Endothelial cell of umbilical vein (primary cell): ENCODE measurements at regions not wholly inside any gene's neighbourhood (a gene's known extent, or its start where the extent isn't known, plus 50 kb on each side); places are given as distances from the start of the nearest gene placed in this dataset.

Experiments used
- BruUV-seq: library from RNA; stranded (reverse); fragments of 400-500 nt; replicated peaks from 2 replicates; lab custom pipeline; 2021; lab: Mats Ljungman, UMichigan
- CTCF ChIA-PET: fragments of 300-600, 350-600 bp; sonication (Branson Sonifier 250); formaldehyde crosslinking; loops from one replicate; lab custom pipeline; 2021; ENCODE audit warnings: antibody characterized with exemption, inconsistent platforms; lab: Charles Lee
- POLR2A ChIA-PET: fragments of 300-600, 350-600 bp; sonication (Branson Sonifier 250); formaldehyde crosslinking; loops from one replicate; lab custom pipeline; 2021; ENCODE audit warnings: antibody characterized with exemption, inconsistent platforms; lab: Charles Lee
- DNase-seq: peaks from one replicate; pipeline ENCODE4 v3.0.0-alpha.2; 2011; ENCODE audit warnings: low read depth, low spot score
- FAIRE-seq: peaks from 2 replicates; lab custom pipeline; 2011; peaks lifted over from hg19 to GRCh38; lab: Jason Lieb, UNC
- H2AFZ ChIP-seq: 2 replicates; pipeline ENCODE4 v1.6.0; 2012; ENCODE audit warnings: low read depth, low read length, control low read depth, inconsistent platforms
- H3K27ac ChIP-seq: 2 replicates; pipeline ENCODE4 v1.5.1; 2011; ENCODE audit warnings: low read depth, mild to moderate bottlenecking, control low read depth, low read length, moderate library complexity; ENCODE audit not compliant: insufficient read depth
- H3K27me3 ChIP-seq, 2 experiments: 2 replicates each; pipeline versions ENCODE4 v1.6.0 to v1.6.1; 2011; ENCODE audit warnings: low read length in 2 of 2, mixed read lengths in 1 of 2; ENCODE audit not compliant: control insufficient read depth in 2 of 2, insufficient read depth in 2 of 2
- H3K36me3 ChIP-seq, 2 experiments: 2 replicates in 1 of 2; 3 replicates in 1 of 2; pipeline ENCODE4 v1.5.1; 2011; ENCODE audit warnings: low read length in 2 of 2, mild to moderate bottlenecking in 1 of 2, moderate library complexity in 1 of 2; ENCODE audit not compliant: control insufficient read depth in 2 of 2, insufficient read depth in 2 of 2; ENCODE audit errors: extremely low read depth in 1 of 2
- H3K4me1 ChIP-seq: 3 replicates; pipeline ENCODE4 v1.5.1; 2011; ENCODE audit warnings: mild to moderate bottlenecking, low read length; ENCODE audit not compliant: control insufficient read depth, insufficient read depth; ENCODE audit errors: extremely low read depth
- H3K4me2 ChIP-seq: 2 replicates; pipeline ENCODE4 v1.6.1; 2011; ENCODE audit warnings: low read length, control low read depth, mixed read lengths; ENCODE audit not compliant: insufficient read depth
- H3K4me3 ChIP-seq, 3 experiments: fragments of 200-600 bp in 1 of 3; sonication (generic), shearing (Covaris generic) in 1 of 3; replicated peaks in 1 of 3; 2 replicates each; pipeline ENCODE4 v1.5.1; 2011 to 2016; ENCODE audit warnings: control low read depth in 3 of 3, low read length in 3 of 3, mild to moderate bottlenecking in 2 of 3, inconsistent platforms in 1 of 3, low read depth in 1 of 3, moderate library complexity in 1 of 3; ENCODE audit not compliant: insufficient read depth in 1 of 3
- H3K79me2 ChIP-seq: 2 replicates; pipeline ENCODE4 v1.6.0; 2012; ENCODE audit warnings: low read length, inconsistent platforms; ENCODE audit not compliant: control insufficient read depth, insufficient read depth
- H3K9ac ChIP-seq: replicated peaks from 2 replicates; pipeline ENCODE3; 2011; ENCODE audit warnings: low read length, control low read depth; ENCODE audit not compliant: insufficient read depth; ENCODE audit errors: extremely low read depth
- H3K9me1 ChIP-seq: replicated peaks from 3 replicates; pipeline ENCODE4 v1.6.0; 2011; ENCODE audit warnings: mild to moderate bottlenecking, low read length; ENCODE audit not compliant: control insufficient read depth, insufficient read depth; ENCODE audit errors: extremely low read depth
- H3K9me3 ChIP-seq: replicated peaks from 2 replicates; pipeline ENCODE4 v1.5.1; 2012; ENCODE audit warnings: low read length, inconsistent platforms; ENCODE audit not compliant: control insufficient read depth, insufficient read depth
- H4K20me1 ChIP-seq: replicated peaks from 2 replicates; pipeline ENCODE3; 2011; ENCODE audit warnings: mild to moderate bottlenecking, low read length; ENCODE audit not compliant: control insufficient read depth, insufficient read depth; ENCODE audit errors: extremely low read depth
- EZH2 ChIP-seq: IDR thresholded peaks from 2 replicates; pipeline ENCODE4 v1.6.1; 2012; ENCODE audit warnings: borderline replicate concordance, low read depth, mild to moderate bottlenecking, moderate library complexity, low read length, inconsistent platforms; ENCODE audit not compliant: severe bottlenecking
- FOS ChIP-seq: IDR thresholded peaks from 2 replicates; pipeline ENCODE4 v1.6.1; 2011; ENCODE audit warnings: mild to moderate bottlenecking, low read length, moderate library complexity, borderline replicate concordance; ENCODE audit not compliant: insufficient read depth
- GATA2 ChIP-seq: IDR thresholded peaks from 2 replicates; pipeline ENCODE4 v1.7.0; 2011; ENCODE audit warnings: low read depth, mild to moderate bottlenecking, moderate library complexity, mixed read lengths, low read length; ENCODE audit not compliant: insufficient read length, insufficient read depth
- JUN ChIP-seq: IDR thresholded peaks from 2 replicates; pipeline ENCODE4 v1.6.1; 2011; ENCODE audit warnings: borderline replicate concordance, low read depth; ENCODE audit not compliant: insufficient read length, insufficient read depth
- MYC ChIP-seq: IDR thresholded peaks from one replicate; pipeline ENCODE4 v1.6.1; 2011; ENCODE audit warnings: mild to moderate bottlenecking, low read depth, low read length
- POLR2A ChIP-seq: IDR thresholded peaks from 2 replicates; pipeline ENCODE4 v1.6.1; 2012; ENCODE audit warnings: low read depth, mild to moderate bottlenecking, control low read depth, low read length
- POLR2AphosphoS5 ChIP-seq: IDR thresholded peaks from 2 replicates; pipeline ENCODE4 v1.6.1; 2012; ENCODE audit warnings: low read depth, mild to moderate bottlenecking, control low read depth, low read length, moderate library complexity; ENCODE audit not compliant: insufficient read depth
- dilution Hi-C: fragments of 300-500 bp; cut with MboI; formaldehyde crosslinking; loops from one replicate; pipeline ENCODE4 v1.15.0; 2019; ENCODE audit warnings: low sequenced_read_pairs; ENCODE audit not compliant: extremely low pct_ligation_motif_present
- intact Hi-C: fragments of 100-400 bp; cut with micrococcal nuclease; formaldehyde crosslinking; loops from one replicate; pipeline ENCODE4 v1.10.0; 2022
- TF ChIP-seq, protein P1 (sequence below): IDR thresholded peaks from 2 replicates; pipeline ENCODE4 v1.6.1; 2011; ENCODE audit not compliant: insufficient read depth, insufficient read length
- TF ChIP-seq, protein P2 (sequence below), 2 donors: IDR thresholded peaks; 1 replicate in 1 of 2; 2 replicates in 1 of 2; pipeline ENCODE4 v1.5.1; 2011; ENCODE audit warnings: low read length in 2 of 2, mild to moderate bottlenecking in 2 of 2, moderate library complexity in 2 of 2, control low read depth in 1 of 2, inconsistent platforms in 1 of 2, low read depth in 1 of 2; ENCODE audit not compliant: insufficient read depth in 1 of 2; ENCODE audit errors: extremely low read depth in 1 of 2

GRCh38 chr12:19615384-19615725, 176.1 kb downstream of the AEBP2 start:
- DNase-seq (no peak), FAIRE-seq (no peak)
- no peak overlapping the region for H3K4me3 ChIP-seq
- H3K27me3 ChIP-seq, result no peaks in the 10 kb centered on the region
- no peaks in the 10 kb centered on the region for H4K20me1 ChIP-seq
- H2AFZ ChIP-seq, result no peak overlapping the region
- H3K9me1 ChIP-seq, result no peaks in the 10 kb centered on the region
- no peak overlapping the region for H3K27ac ChIP-seq
- BruUV-seq, result no TSS peak
- TF ChIP-seq POLR2A (no peak), FOS (no peak), EZH2 (no peak), MYC (no peak), JUN (no peak), GATA2 (no peak), POLR2AphosphoS5 (no peak)
- TF ChIP-seq, protein P1, sequence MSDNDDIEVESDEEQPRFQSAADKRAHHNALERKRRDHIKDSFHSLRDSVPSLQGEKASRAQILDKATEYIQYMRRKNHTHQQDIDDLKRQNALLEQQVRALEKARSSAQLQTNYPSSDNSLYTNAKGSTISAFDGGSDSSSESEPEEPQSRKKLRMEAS, result no peak
- TF ChIP-seq, protein P2, sequence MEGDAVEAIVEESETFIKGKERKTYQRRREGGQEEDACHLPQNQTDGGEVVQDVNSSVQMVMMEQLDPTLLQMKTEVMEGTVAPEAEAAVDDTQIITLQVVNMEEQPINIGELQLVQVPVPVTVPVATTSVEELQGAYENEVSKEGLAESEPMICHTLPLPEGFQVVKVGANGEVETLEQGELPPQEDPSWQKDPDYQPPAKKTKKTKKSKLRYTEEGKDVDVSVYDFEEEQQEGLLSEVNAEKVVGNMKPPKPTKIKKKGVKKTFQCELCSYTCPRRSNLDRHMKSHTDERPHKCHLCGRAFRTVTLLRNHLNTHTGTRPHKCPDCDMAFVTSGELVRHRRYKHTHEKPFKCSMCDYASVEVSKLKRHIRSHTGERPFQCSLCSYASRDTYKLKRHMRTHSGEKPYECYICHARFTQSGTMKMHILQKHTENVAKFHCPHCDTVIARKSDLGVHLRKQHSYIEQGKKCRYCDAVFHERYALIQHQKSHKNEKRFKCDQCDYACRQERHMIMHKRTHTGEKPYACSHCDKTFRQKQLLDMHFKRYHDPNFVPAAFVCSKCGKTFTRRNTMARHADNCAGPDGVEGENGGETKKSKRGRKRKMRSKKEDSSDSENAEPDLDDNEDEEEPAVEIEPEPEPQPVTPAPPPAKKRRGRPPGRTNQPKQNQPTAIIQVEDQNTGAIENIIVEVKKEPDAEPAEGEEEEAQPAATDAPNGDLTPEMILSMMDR (IDR thresholded peaks at IDR 0.05; ENCODE audit: extremely low read depth in 1 of 2, insufficient read depth in 1 of 2, low read depth in 1 of 2, low read length in 2 of 2), result no peak
- no peaks in the 10 kb centered on the region for H3K9me3 ChIP-seq
- H3K4me2 ChIP-seq, result no peak overlapping the region
- intact Hi-C loops, result no loop called here
- H3K4me1 ChIP-seq, result peaks cover 6% of the 10 kb centered on the region
- no peak overlapping the region for H3K9ac ChIP-seq
- POLR2A ChIA-PET, result no interaction called here
- CTCF ChIA-PET, result interaction anchor here (1.1 to 2.3 kb wide), 3 partner anchors 18 to 108 kb away, joined by 3 to 6 read pairs (median 3); no protein-coding TSS in a partner anchor
- H3K36me3 ChIP-seq, result no peaks in the 10 kb centered on the region
- dilution Hi-C loops, result no loop called here
- H3K79me2 ChIP-seq, result no peaks in the 10 kb centered on the region
